ENCODE measurements at regions not wholly inside any gene's neighbourhood (a gene's known extent, or its start where the extent isn't known, plus 50 kb on each side); places are given as distances from the start of the nearest gene placed in this dataset.

DNA sequence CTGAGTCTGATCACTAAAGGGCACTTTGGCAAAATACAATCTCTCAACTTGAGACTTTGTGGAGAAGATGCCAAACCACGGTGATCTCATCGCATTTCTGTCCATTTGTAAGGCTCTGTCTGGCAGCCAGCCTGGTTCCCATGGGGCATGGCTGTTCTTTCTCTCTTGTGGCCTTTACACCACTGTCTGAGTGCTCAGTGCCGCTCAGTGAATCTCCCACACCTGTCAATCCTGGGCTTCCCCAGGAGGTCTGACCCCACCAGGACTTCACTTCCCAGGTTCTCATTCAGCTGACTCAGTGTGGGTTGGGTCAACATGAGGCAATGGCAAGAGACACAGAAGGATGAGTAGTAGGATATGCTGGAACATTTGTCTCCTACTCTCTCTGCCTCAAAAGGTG is 96.8 kb upstream of the TRIB2 start:
- H3K27ac ChIP-seq: no peak overlapping the region
- peak; percentile 32 to 76 (median 63) for DNase-seq
- H3K4me1 ChIP-seq (replicated peaks in 1 of 2): no peaks in the 10 kb centered on the region
- TF ChIP-seq, protein P1, sequence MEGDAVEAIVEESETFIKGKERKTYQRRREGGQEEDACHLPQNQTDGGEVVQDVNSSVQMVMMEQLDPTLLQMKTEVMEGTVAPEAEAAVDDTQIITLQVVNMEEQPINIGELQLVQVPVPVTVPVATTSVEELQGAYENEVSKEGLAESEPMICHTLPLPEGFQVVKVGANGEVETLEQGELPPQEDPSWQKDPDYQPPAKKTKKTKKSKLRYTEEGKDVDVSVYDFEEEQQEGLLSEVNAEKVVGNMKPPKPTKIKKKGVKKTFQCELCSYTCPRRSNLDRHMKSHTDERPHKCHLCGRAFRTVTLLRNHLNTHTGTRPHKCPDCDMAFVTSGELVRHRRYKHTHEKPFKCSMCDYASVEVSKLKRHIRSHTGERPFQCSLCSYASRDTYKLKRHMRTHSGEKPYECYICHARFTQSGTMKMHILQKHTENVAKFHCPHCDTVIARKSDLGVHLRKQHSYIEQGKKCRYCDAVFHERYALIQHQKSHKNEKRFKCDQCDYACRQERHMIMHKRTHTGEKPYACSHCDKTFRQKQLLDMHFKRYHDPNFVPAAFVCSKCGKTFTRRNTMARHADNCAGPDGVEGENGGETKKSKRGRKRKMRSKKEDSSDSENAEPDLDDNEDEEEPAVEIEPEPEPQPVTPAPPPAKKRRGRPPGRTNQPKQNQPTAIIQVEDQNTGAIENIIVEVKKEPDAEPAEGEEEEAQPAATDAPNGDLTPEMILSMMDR (IDR thresholded peaks at IDR 0.05): no peak
- no peak for TF ChIP-seq POLR2A (IDR thresholded peaks at IDR 0.05)
- intact Hi-C loops (cut with DNase I): no loop called here
- WGBS, 4 donors: 65 to 69% (median 68%) methylated on average over 3 of the region's 3 CpGs
- H3K36me3 ChIP-seq (replicated peaks in 1 of 2): no peaks in the 10 kb centered on the region
- no peak overlapping the region for H3K4me3 ChIP-seq
- H3K9me3 ChIP-seq (replicated peaks in 1 of 3): no peaks in the 10 kb centered on the region
- no peaks in the 10 kb centered on the region for H3K27me3 ChIP-seq

DNA sequence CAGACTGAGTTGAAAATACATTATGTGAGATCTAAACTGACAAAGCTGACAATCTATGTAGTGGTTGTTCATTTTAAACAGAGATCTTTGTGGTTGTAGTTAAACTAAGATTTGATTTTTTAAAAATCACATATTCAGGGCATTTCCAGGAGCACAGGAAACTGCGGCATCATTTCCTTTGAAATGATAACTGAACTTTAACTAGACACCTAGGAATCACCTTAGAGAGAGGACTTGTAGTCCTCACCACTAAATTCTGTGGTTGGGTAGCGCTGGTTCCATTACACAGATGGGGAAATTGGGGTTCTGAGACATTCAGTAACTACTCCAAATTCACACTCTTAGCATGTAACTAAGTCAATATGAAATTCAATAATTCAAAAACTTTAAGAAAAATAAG is 96.0 kb upstream of the TRIB2 start:
- 97 to 99% (median 98%) methylated on average over 2 of the region's 2 CpGs for WGBS, 4 donors
- Histone ChIP-seq H3K27ac (no peak overlapping the region), H3K4me1 (replicated peaks in 1 of 2) (no peaks in the 10 kb centered on the region), H3K36me3 (replicated peaks in 1 of 2) (no peaks in the 10 kb centered on the region), H3K27me3 (no peaks in the 10 kb centered on the region), H3K4me3 (no peak overlapping the region), H3K9me3 (replicated peaks in 1 of 3) (no peaks in the 10 kb centered on the region)
- TF ChIP-seq, protein P1 (IDR thresholded peaks at IDR 0.05): no peak
- TF ChIP-seq POLR2A (IDR thresholded peaks at IDR 0.05): no peak
- intact Hi-C loops (cut with DNase I): no loop called here
- DNase-seq: no peak

DNA sequence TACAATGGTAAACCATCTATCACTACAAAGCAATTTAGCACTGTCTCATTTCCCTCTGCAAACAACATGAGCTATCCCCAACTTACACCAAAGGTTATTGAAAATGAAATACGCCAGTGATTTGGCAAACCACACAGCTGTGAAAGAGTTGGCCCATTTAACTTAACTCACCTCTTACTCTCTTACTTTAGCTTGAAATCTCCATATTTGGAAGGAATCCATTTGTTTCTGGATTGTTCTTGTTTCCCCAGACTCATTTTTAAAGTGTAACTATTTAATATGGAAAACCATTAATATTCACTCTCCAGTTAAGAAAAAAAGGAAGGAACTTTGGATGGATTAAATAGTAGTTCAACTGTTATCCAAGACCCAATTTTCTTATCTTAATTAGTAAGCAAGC is 93.7 kb upstream of the TRIB2 start:
- Histone ChIP-seq H3K4me3 (no peak overlapping the region), H3K27me3 (no peaks in the 10 kb centered on the region), H3K27ac (no peak overlapping the region), H3K4me1 (replicated peaks in 1 of 2) (no peaks in the 10 kb centered on the region), H3K9me3 (replicated peaks in 1 of 3) (no peaks in the 10 kb centered on the region), H3K36me3 (replicated peaks in 1 of 2) (no peaks in the 10 kb centered on the region)
- 86 to 97% (median 89%) methylated on average over 1 of the region's 1 CpG for WGBS, 4 donors
- intact Hi-C loops (cut with DNase I): no loop called here
- TF ChIP-seq POLR2A (IDR thresholded peaks at IDR 0.05): no peak
- TF ChIP-seq, protein P1 (IDR thresholded peaks at IDR 0.05): no peak
- no peak for DNase-seq

DNA sequence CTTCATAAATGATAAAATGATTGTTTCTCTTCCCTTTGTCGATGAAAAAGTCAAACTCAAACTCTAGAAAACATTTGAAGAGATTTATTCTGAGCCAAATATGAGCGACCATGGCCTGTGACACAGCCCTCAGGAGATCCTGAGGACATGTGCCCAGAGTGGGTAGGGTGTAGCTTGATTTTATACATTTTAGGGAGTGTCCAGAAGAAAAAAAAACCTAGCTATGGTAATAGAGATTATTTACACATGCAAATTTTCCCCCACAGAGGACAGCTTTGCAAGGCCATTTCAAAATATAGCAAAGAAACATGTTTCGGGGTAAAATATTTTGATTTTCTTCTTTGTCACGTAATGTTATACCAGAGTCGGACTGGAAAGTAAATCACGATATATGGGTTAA is 92.4 kb upstream of the TRIB2 start:
- no peak for DNase-seq
- Histone ChIP-seq H3K4me1 (replicated peaks in 1 of 2) (no peaks in the 10 kb centered on the region), H3K27ac (no peak overlapping the region), H3K4me3 (no peak overlapping the region), H3K9me3 (replicated peaks in 1 of 3) (no peaks in the 10 kb centered on the region), H3K27me3 (no peaks in the 10 kb centered on the region), H3K36me3 (replicated peaks in 1 of 2) (no peaks in the 10 kb centered on the region)
- TF ChIP-seq, protein P1 (IDR thresholded peaks at IDR 0.05): no peak
- TF ChIP-seq POLR2A (IDR thresholded peaks at IDR 0.05): no peak
- WGBS, 4 donors: 83 to 96% (median 90%) methylated on average over 6 of the region's 6 CpGs
- intact Hi-C loops (cut with DNase I): no loop called here
